ENCODE measurements at regions not wholly inside any gene's neighbourhood (a gene's known extent, or its start where the extent isn't known, plus 50 kb on each side); places are given as distances from the start of the nearest gene placed in this dataset.

DNA sequence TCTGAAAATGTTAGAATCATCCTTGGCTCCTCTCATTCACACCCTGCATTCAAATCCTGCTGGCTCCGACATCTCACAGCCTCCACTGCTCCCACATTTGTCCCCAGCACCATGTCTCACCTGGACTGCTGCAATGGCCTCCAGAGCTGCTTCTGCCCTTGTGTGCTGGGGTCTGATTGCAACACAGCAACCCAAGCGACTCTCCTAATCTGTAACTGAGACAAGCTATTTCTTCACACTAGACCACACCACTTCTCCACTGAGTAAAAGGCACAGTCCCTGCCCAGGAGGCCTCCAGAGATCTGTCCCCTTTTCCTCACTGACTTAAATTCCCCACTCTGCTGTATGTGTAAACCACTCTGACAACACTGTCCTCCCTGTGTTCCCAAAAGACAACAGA, 151.1 kb upstream of the TAS2R1 start:
- DNase-seq, result no peak
- Histone ChIP-seq H3K27me3 (ENCODE audit: control insufficient read depth in 2 of 2, insufficient read depth in 2 of 2, low read length in 2 of 2) (no peaks in the 10 kb centered on the region), H4K20me1 (ENCODE audit: insufficient read depth, low read length) (no peaks in the 10 kb centered on the region), H3K9me3 (replicated peaks in 1 of 2; ENCODE audit: control insufficient read depth in 1 of 2, insufficient read depth in 1 of 2, low read length in 2 of 2) (peaks cover 5 to 18% of the 10 kb centered on the region in 2 donors), H3K4me1 (ENCODE audit: control insufficient read depth in 1 of 2, insufficient read depth in 2 of 2, low read length in 2 of 2) (no peaks in the 10 kb centered on the region), H3K9ac (ENCODE audit: insufficient read depth, low read length, poor library complexity, severe bottlenecking) (no peak overlapping the region), H2AFZ (ENCODE audit: insufficient read depth, low read depth, low read length, poor library complexity, severe bottlenecking) (no peak overlapping the region), H3K79me2 (ENCODE audit: insufficient read depth, low read length) (no peaks in the 10 kb centered on the region), H3K36me3 (replicated peaks in 1 of 2; ENCODE audit: control insufficient read depth in 1 of 2, insufficient read depth in 2 of 2, low read length in 2 of 2) (no peaks in the 10 kb centered on the region), H3K27ac (ENCODE audit: low read depth in 1 of 2, low read length in 2 of 2) (no peak overlapping the region), H3K4me2 (replicated peaks; ENCODE audit: extremely low read depth, low read length, poor library complexity, severe bottlenecking) (no peak overlapping the region), H3K4me3 (replicated peaks in 1 of 3; ENCODE audit: low read depth in 2 of 3, low read length in 3 of 3) (no peak overlapping the region)
- peaks cover 0 to 5% (median 1%) of the 10 kb centered on the region in 3 donors for H3K27me3 Mint-ChIP-seq (ENCODE audit: low read depth in 3 of 3)
- peaks cover under 1 to 15% (median 12%) of the 10 kb centered on the region in 7 donors for H3K9me3 Mint-ChIP-seq
- no peak overlapping the region for H3K27ac Mint-ChIP-seq
- no peak for TF ChIP-seq CTCF (IDR thresholded peaks at IDR 0.05)
- WGBS (ENCODE audit: insufficient coverage), result 64% methylated on average over 2 of the region's 2 CpGs
- no peak overlapping the region for H3K4me3 Mint-ChIP-seq
- intact Hi-C loops (cut with micrococcal nuclease), result no loop called here
- H3K36me3 Mint-ChIP-seq, result no peaks in the 10 kb centered on the region
- no peaks in the 10 kb centered on the region for H3K4me1 Mint-ChIP-seq

DNA sequence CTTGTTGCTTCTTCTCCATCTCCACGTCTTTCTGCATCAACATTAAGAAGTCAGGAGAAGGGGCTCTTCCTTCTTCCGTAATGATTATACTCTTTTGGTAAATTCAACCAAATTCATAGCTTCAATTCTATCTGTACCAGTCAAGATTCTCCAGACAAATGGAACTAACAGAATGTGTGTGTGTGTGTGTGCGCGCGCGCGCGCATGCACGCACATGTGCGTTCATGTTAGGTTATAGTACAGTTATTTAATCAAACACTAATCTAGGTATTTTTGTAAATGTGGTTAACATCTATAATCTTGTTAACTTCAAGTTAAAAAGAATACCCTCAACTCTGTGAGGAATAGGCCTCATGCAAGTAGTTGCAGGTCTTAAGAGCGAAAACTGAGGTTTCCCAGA, 150.3 kb upstream of the TAS2R1 start:
- Histone ChIP-seq H3K9ac (ENCODE audit: insufficient read depth, low read length, poor library complexity, severe bottlenecking) (no peak overlapping the region), H4K20me1 (ENCODE audit: insufficient read depth, low read length) (no peaks in the 10 kb centered on the region), H3K27ac (ENCODE audit: low read depth in 1 of 2, low read length in 2 of 2) (no peak overlapping the region), H3K79me2 (ENCODE audit: insufficient read depth, low read length) (no peaks in the 10 kb centered on the region), H3K4me3 (replicated peaks in 1 of 3; ENCODE audit: low read depth in 2 of 3, low read length in 3 of 3) (no peak overlapping the region), H3K27me3 (ENCODE audit: control insufficient read depth in 2 of 2, insufficient read depth in 2 of 2, low read length in 2 of 2) (no peaks in the 10 kb centered on the region), H3K4me1 (ENCODE audit: control insufficient read depth in 1 of 2, insufficient read depth in 2 of 2, low read length in 2 of 2) (no peaks in the 10 kb centered on the region), H3K4me2 (replicated peaks; ENCODE audit: extremely low read depth, low read length, poor library complexity, severe bottlenecking) (no peak overlapping the region), H2AFZ (ENCODE audit: insufficient read depth, low read depth, low read length, poor library complexity, severe bottlenecking) (no peak overlapping the region), H3K9me3 (replicated peaks in 1 of 2; ENCODE audit: control insufficient read depth in 1 of 2, insufficient read depth in 1 of 2, low read length in 2 of 2) (peaks cover 5 to 20% of the 10 kb centered on the region in 2 donors), H3K36me3 (replicated peaks in 1 of 2; ENCODE audit: control insufficient read depth in 1 of 2, insufficient read depth in 2 of 2, low read length in 2 of 2) (no peaks in the 10 kb centered on the region)
- Mint-ChIP-seq H3K9me3 (peaks cover 3 to 16% (median 12%) of the 10 kb centered on the region in 7 donors), H3K4me3 (no peak overlapping the region), H3K27ac (no peak overlapping the region), H3K4me1 (no peaks in the 10 kb centered on the region), H3K36me3 (no peaks in the 10 kb centered on the region), H3K27me3 (ENCODE audit: low read depth in 3 of 3) (peaks cover 0 to 5% (median 1%) of the 10 kb centered on the region in 3 donors)
- no peak for TF ChIP-seq CTCF (IDR thresholded peaks at IDR 0.05)
- intact Hi-C loops (cut with micrococcal nuclease), result no loop called here
- DNase-seq, result no peak
- WGBS (ENCODE audit: insufficient coverage), result 100% methylated on average over 2 of the region's 11 CpGs
